CD4-positive, alpha-beta T cell (primary cell): ENCODE measurements at regions not wholly inside any gene's neighbourhood (a gene's known extent, or its start where the extent isn't known, plus 50 kb on each side); places are given as distances from the start of the nearest gene placed in this dataset.

Source experiments
- ATAC-seq: fragments of 200-7000 bp; cut with Tn5 transposase; one replicate; pipeline ENCODE4 v1.10.0; 2022; ENCODE audit warnings: mild to moderate bottlenecking; ENCODE audit not compliant: poor library complexity
- CTCF ChIA-PET: fragments of 350-600 bp; sonication (Branson Sonifier 250); formaldehyde crosslinking; loops from one replicate; lab custom pipeline; 2021; ENCODE audit warnings: antibody characterized with exemption, inconsistent platforms; lab: Charles Lee
- POLR2A ChIA-PET: fragments of 350-600 bp; sonication (Branson Sonifier 250); formaldehyde crosslinking; loops from one replicate; lab custom pipeline; 2021; ENCODE audit warnings: antibody characterized with exemption, inconsistent platforms; lab: Charles Lee
- DNase-seq, 14 experiments: peaks; one replicate each; pipeline ENCODE4 v3.0.0-alpha.2; 2013 to 2020; ENCODE audit warnings: mixed read lengths in 2 of 14
- H3K27ac ChIP-seq, 2 donors: one replicate each; pipeline versions ENCODE4 v1.5.1 to v1.7.0; 2013; ENCODE audit warnings: low read length in 2 of 2, low read depth in 1 of 2, mild to moderate bottlenecking in 1 of 2
- H3K27me3 ChIP-seq, 2 experiments: 1 replicate in 1 of 2; 2 replicates in 1 of 2; pipeline versions ENCODE4 v1.6.1 to v1.7.0; 2013; ENCODE audit warnings: low read length in 2 of 2, control low read depth in 1 of 2, mild to moderate bottlenecking in 1 of 2, moderate library complexity in 1 of 2; ENCODE audit not compliant: insufficient read depth in 2 of 2, control insufficient read depth in 1 of 2
- H3K36me3 ChIP-seq: one replicate; pipeline ENCODE4 v1.6.1; 2013; ENCODE audit warnings: low read length, control low read depth; ENCODE audit not compliant: insufficient read depth
- H3K4me1 ChIP-seq: one replicate; pipeline ENCODE4 v1.6.1; 2013; ENCODE audit warnings: low read length, control low read depth; ENCODE audit not compliant: insufficient read depth
- H3K4me3 ChIP-seq: one replicate; pipeline ENCODE4 v1.5.1; 2013; ENCODE audit warnings: mild to moderate bottlenecking, low read length, moderate library complexity
- H3K9me3 ChIP-seq, 2 experiments: 1 replicate in 1 of 2; 2 replicates in 1 of 2; pipeline versions ENCODE4 v1.6.1 to v1.7.0; 2013; ENCODE audit warnings: low read length in 2 of 2, mild to moderate bottlenecking in 2 of 2, control low read depth in 1 of 2, moderate library complexity in 1 of 2; ENCODE audit not compliant: control insufficient read depth in 1 of 2, insufficient read depth in 1 of 2
- H3K27ac Mint-ChIP-seq: one replicate; pipeline ENCODE4 v1.8.0; 2020; ENCODE audit warnings: mixed read lengths
- H3K27me3 Mint-ChIP-seq: one replicate; pipeline ENCODE4 v1.8.0; 2021; ENCODE audit warnings: mixed read lengths
- H3K36me3 Mint-ChIP-seq: one replicate; pipeline ENCODE4 v1.8.0; 2021; ENCODE audit warnings: low read depth, mixed read lengths
- H3K4me1 Mint-ChIP-seq: one replicate; pipeline ENCODE4 v1.8.0; 2021; ENCODE audit warnings: low read depth, mixed read lengths
- H3K4me3 Mint-ChIP-seq: one replicate; pipeline ENCODE4 v1.8.0; 2020; ENCODE audit warnings: mild to moderate bottlenecking, mixed read lengths
- H3K9me3 Mint-ChIP-seq: one replicate; pipeline ENCODE4 v1.8.0; 2020; ENCODE audit warnings: mixed read lengths
- CTCF ChIP-seq: fragments of 200-600 bp; IDR thresholded peaks from one replicate; pipeline ENCODE4 v1.8.0; 2022; ENCODE audit warnings: antibody characterized with exemption, mild to moderate bottlenecking
- intact Hi-C, 2 experiments: fragments of 100-400 bp; cut with DNase I in 1 of 2; cut with micrococcal nuclease in 1 of 2; formaldehyde crosslinking; loops; one replicate each; pipeline versions ENCODE4 v1.15.1 to v1.9.0; 2023 to 2025; cut with DNase I, micrococcal nuclease

GRCh38 chr13:106405731-106406130 is 129.7 kb downstream of the EFNB2 start:
- no peaks in the 10 kb centered on the region for H3K4me1 ChIP-seq
- intact Hi-C loops = no loop called here
- H3K27me3 Mint-ChIP-seq = peaks cover 27% of the 10 kb centered on the region
- no peaks in the 10 kb centered on the region for H3K9me3 ChIP-seq
- no peak for TF ChIP-seq CTCF
- H3K27ac ChIP-seq = no peak overlapping the region
- POLR2A ChIA-PET = no interaction called here
- H3K36me3 ChIP-seq = no peaks in the 10 kb centered on the region
- no peak overlapping the region for H3K27ac Mint-ChIP-seq
- no peaks in the 10 kb centered on the region for H3K9me3 Mint-ChIP-seq
- DNase-seq (no peak), ATAC-seq (no peak)
- H3K4me3 Mint-ChIP-seq = no peak overlapping the region
- H3K27me3 ChIP-seq = peaks cover 0 to 4% of the 10 kb centered on the region in 2 experiments
- no peaks in the 10 kb centered on the region for H3K36me3 Mint-ChIP-seq
- H3K4me1 Mint-ChIP-seq = no peaks in the 10 kb centered on the region
- CTCF ChIA-PET = no interaction called here
- H3K4me3 ChIP-seq = no peak overlapping the region

GRCh38 chr13:106403280-106403679 is 132.2 kb downstream of the EFNB2 start:
- intact Hi-C loops = no loop called here
- Histone ChIP-seq H3K27me3 (peaks cover 0 to 4% of the 10 kb centered on the region in 2 experiments), H3K36me3 (no peaks in the 10 kb centered on the region), H3K9me3 (no peaks in the 10 kb centered on the region), H3K4me1 (no peaks in the 10 kb centered on the region), H3K4me3 (no peak overlapping the region), H3K27ac (no peak overlapping the region)
- Mint-ChIP-seq H3K27me3 (peaks cover 22% of the 10 kb centered on the region), H3K36me3 (no peaks in the 10 kb centered on the region), H3K9me3 (no peaks in the 10 kb centered on the region), H3K4me1 (no peaks in the 10 kb centered on the region), H3K4me3 (no peak overlapping the region), H3K27ac (no peak overlapping the region)
- no peak for ATAC-seq
- DNase-seq = no peak
- POLR2A ChIA-PET = no interaction called here
- TF ChIP-seq CTCF = no peak
- CTCF ChIA-PET = no interaction called here

GRCh38 chr13:106402866-106403265 is 132.6 kb downstream of the EFNB2 start:
- Mint-ChIP-seq H3K36me3 (no peaks in the 10 kb centered on the region), H3K4me1 (no peaks in the 10 kb centered on the region), H3K4me3 (no peak overlapping the region), H3K27me3 (peaks cover 19% of the 10 kb centered on the region), H3K9me3 (no peaks in the 10 kb centered on the region), H3K27ac (no peak overlapping the region)
- no peaks in the 10 kb centered on the region for H3K4me1 ChIP-seq
- DNase-seq = no peak
- ChIA-PET POLR2A (no interaction called here), CTCF (interaction anchor here (1.2 kb wide), 1 partner anchor 13 kb away, joined by 3 read pairs; no protein-coding TSS in a partner anchor)
- no peak overlapping the region for H3K4me3 ChIP-seq
- intact Hi-C loops = no loop called here
- no peak overlapping the region for H3K27ac ChIP-seq
- ATAC-seq = no peak
- no peaks in the 10 kb centered on the region for H3K36me3 ChIP-seq
- H3K9me3 ChIP-seq = no peaks in the 10 kb centered on the region
- peaks cover 0 to 4% of the 10 kb centered on the region in 2 experiments for H3K27me3 ChIP-seq
- TF ChIP-seq CTCF = no peak
